ENCODE measurements at regions not wholly inside any gene's neighbourhood (a gene's known extent, or its start where the extent isn't known, plus 50 kb on each side); places are given as distances from the start of the nearest gene placed in this dataset.
"Not testable (repeated sequence)": the region's sequence is repeated elsewhere in the genome, so short reads cannot be mapped to it uniquely, and the experiment has no call there.

GRCh38 chr17:30730837-30731209 is 93.7 kb downstream of the CRLF3 start:
- TF ChIP-seq POLR2A, CTCF (IDR thresholded peaks at IDR 0.05): not testable (repeated sequence)
